H9 (cell line): ENCODE measurements at regions not wholly inside any gene's neighbourhood (a gene's known extent, or its start where the extent isn't known, plus 50 kb on each side); places are given as distances from the start of the nearest gene placed in this dataset.

Source experiments
- DNase-seq: peaks from one replicate; pipeline ENCODE4 v3.0.0-alpha.2; 2017
- H2AFZ ChIP-seq: one replicate; pipeline ENCODE4 v1.6.1; 2013; ENCODE audit warnings: mild to moderate bottlenecking, low read length, control low read depth, moderate library complexity
- H2AK5ac ChIP-seq: 2 replicates; pipeline ENCODE4 v1.6.1; 2013; ENCODE audit warnings: low read length, control low read depth, mixed read lengths; ENCODE audit not compliant: insufficient read length
- H2BK120ac ChIP-seq: one replicate; pipeline ENCODE4 v1.6.1; 2013; ENCODE audit warnings: low read depth, mild to moderate bottlenecking, low read length, control low read depth, inconsistent platforms; ENCODE audit not compliant: poor library complexity, severe bottlenecking
- H2BK12ac ChIP-seq: 2 replicates; pipeline ENCODE4 v1.6.1; 2013; ENCODE audit warnings: low read length, control low read depth, mixed read lengths, low read depth; ENCODE audit not compliant: insufficient read length
- H2BK15ac ChIP-seq: 2 replicates; pipeline ENCODE4 v1.6.1; 2013; ENCODE audit warnings: low read depth, low read length, control low read depth
- H2BK20ac ChIP-seq: one replicate; pipeline ENCODE4 v1.6.1; 2013; ENCODE audit warnings: low read depth, mild to moderate bottlenecking, low read length, control low read depth, inconsistent platforms; ENCODE audit not compliant: poor library complexity, severe bottlenecking
- H2BK5ac ChIP-seq: 2 replicates; pipeline ENCODE4 v1.6.1; 2013; ENCODE audit warnings: low read length, control low read depth, mixed read lengths; ENCODE audit not compliant: insufficient read length
- H3K14ac ChIP-seq: 2 replicates; pipeline ENCODE4 v1.6.1; 2013; ENCODE audit warnings: low read length, control low read depth; ENCODE audit not compliant: insufficient read depth
- H3K18ac ChIP-seq: 2 replicates; pipeline ENCODE4 v1.6.1; 2013; ENCODE audit warnings: low read depth, mild to moderate bottlenecking, mixed read lengths, low read length, control low read depth; ENCODE audit not compliant: insufficient read length
- H3K23ac ChIP-seq: 2 replicates; pipeline ENCODE4 v1.6.1; 2013; ENCODE audit warnings: low read length, control low read depth, mixed read lengths, low read depth; ENCODE audit not compliant: insufficient read length
- H3K23me2 ChIP-seq: 2 replicates; pipeline ENCODE4 v1.6.1; 2013; ENCODE audit warnings: low read depth, mild to moderate bottlenecking, mixed read lengths, low read length, control low read depth; ENCODE audit not compliant: insufficient read length, poor library complexity, severe bottlenecking
- H3K27ac ChIP-seq: 2 replicates; pipeline ENCODE4 v1.5.1; 2013; ENCODE audit warnings: low read length, control low read depth, mixed read lengths, low read depth; ENCODE audit not compliant: insufficient read length
- H3K27me3 ChIP-seq: 2 replicates; pipeline ENCODE4 v1.6.1; 2013; ENCODE audit warnings: low read length, control low read depth, inconsistent platforms; ENCODE audit not compliant: insufficient read depth
- H3K4ac ChIP-seq: 2 replicates; pipeline ENCODE4 v1.6.1; 2013; ENCODE audit warnings: low read depth, mild to moderate bottlenecking, control low read depth, inconsistent platforms, low read length, moderate library complexity
- H3K4me1 ChIP-seq: 2 replicates; pipeline ENCODE4 v1.6.1; 2013; ENCODE audit warnings: low read length, control low read depth, inconsistent platforms; ENCODE audit not compliant: insufficient read depth
- H3K4me2 ChIP-seq: 2 replicates; pipeline ENCODE4 v1.6.1; 2013; ENCODE audit warnings: low read length, control low read depth, mixed read lengths; ENCODE audit not compliant: insufficient read length, insufficient read depth
- H3K56ac ChIP-seq: 2 replicates; pipeline ENCODE4 v1.6.1; 2013; ENCODE audit warnings: low read depth, mild to moderate bottlenecking, mixed read lengths, low read length, control low read depth; ENCODE audit not compliant: insufficient read length
- H3K79me1 ChIP-seq: 2 replicates; pipeline ENCODE4 v1.6.1; 2013; ENCODE audit warnings: low read depth, mild to moderate bottlenecking, moderate library complexity, low read length, control low read depth, inconsistent platforms; ENCODE audit not compliant: insufficient read depth, poor library complexity, severe bottlenecking
- H3K79me2 ChIP-seq: 2 replicates; pipeline ENCODE4 v1.6.1; 2013; ENCODE audit warnings: low read length, control low read depth, inconsistent platforms; ENCODE audit not compliant: insufficient read depth
- H3K9ac ChIP-seq: 2 replicates; pipeline ENCODE4 v1.6.1; 2013; ENCODE audit warnings: low read length, control low read depth, mixed read lengths; ENCODE audit not compliant: insufficient read length; ENCODE audit errors: extremely low read depth
- H3K9me3 ChIP-seq: one replicate; pipeline ENCODE4 v1.6.1; 2013; ENCODE audit warnings: low read depth, low read length, inconsistent platforms; ENCODE audit not compliant: control insufficient read depth
- H3T11ph ChIP-seq: one replicate; pipeline ENCODE4 v1.6.1; 2013; ENCODE audit warnings: mild to moderate bottlenecking, low read length, control low read depth, inconsistent platforms
- H4K20me1 ChIP-seq: one replicate; pipeline ENCODE4 v1.6.1; 2013; ENCODE audit not compliant: control insufficient read depth, insufficient read length, insufficient read depth
- H4K5ac ChIP-seq: 2 replicates; pipeline ENCODE4 v1.6.1; 2013; ENCODE audit warnings: low read depth, mild to moderate bottlenecking, mixed read lengths, low read length, control low read depth; ENCODE audit not compliant: insufficient read length
- H4K8ac ChIP-seq: replicated peaks from 2 replicates; pipeline ENCODE4 v1.6.1; 2013; ENCODE audit warnings: low read length, control low read depth, mixed read lengths, low read depth; ENCODE audit not compliant: insufficient read length
- H4K91ac ChIP-seq: 2 replicates; pipeline ENCODE4 v1.6.1; 2013; ENCODE audit warnings: low read depth, mild to moderate bottlenecking, moderate library complexity, mixed read lengths, low read length, control low read depth; ENCODE audit not compliant: insufficient read length
- H3K27ac Mint-ChIP-seq, 3 experiments: 2 replicates in 2 of 3; 3 replicates in 1 of 3; pipeline ENCODE4 v1.8.0; 2020 to 2021; ENCODE audit warnings: mixed read lengths in 3 of 3, mild to moderate bottlenecking in 1 of 3, moderate library complexity in 1 of 3
- H3K27me3 Mint-ChIP-seq: 2 replicates; pipeline ENCODE4 v1.8.0; 2021; ENCODE audit warnings: low read depth, mild to moderate bottlenecking, moderate library complexity, mixed read lengths
- H3K36me3 Mint-ChIP-seq, 3 experiments: 2 replicates in 2 of 3; 3 replicates in 1 of 3; pipeline ENCODE4 v1.8.0; 2020 to 2021; ENCODE audit warnings: low read depth in 3 of 3, mixed read lengths in 3 of 3; ENCODE audit not compliant: insufficient read depth in 1 of 3
- H3K4me1 Mint-ChIP-seq, 2 experiments: 2 replicates each; pipeline ENCODE4 v1.8.0; 2020; ENCODE audit warnings: mixed read lengths in 2 of 2
- H3K4me3 Mint-ChIP-seq, 2 experiments: 2 replicates in 1 of 2; 3 replicates in 1 of 2; pipeline ENCODE4 v1.8.0; 2020 to 2021; ENCODE audit warnings: mild to moderate bottlenecking in 2 of 2, mixed read lengths in 2 of 2, moderate library complexity in 1 of 2
- H3K9me3 Mint-ChIP-seq, 2 experiments: 2 replicates in 1 of 2; 3 replicates in 1 of 2; pipeline ENCODE4 v1.8.0; 2020; ENCODE audit warnings: mild to moderate bottlenecking in 2 of 2, mixed read lengths in 2 of 2, moderate library complexity in 1 of 2
- CTCF ChIP-seq: fragments of 200-600 bp; sonication (generic); conservative IDR thresholded peaks from 3 replicates; pipeline ENCODE4 v1.8.0; 2021; ENCODE audit warnings: antibody characterized with exemption, mild to moderate bottlenecking
- WGBS: extraction: QIAGEN DNeasy Blood & Tissue Kit; methylation state at CpG from one replicate; pipeline ENCODE4 v1.1.7; 2013; ENCODE audit warnings: missing lambda C conversion rate, low lambda C conversion rate, mixed read lengths; ENCODE audit not compliant: insufficient read length; ENCODE audit errors: extremely low coverage; 5-methylcytosine and 5-hydroxymethylcytosine counted together

GRCh38 chr15:98537516-98538060, 110.8 kb upstream of the IGF1R start:
- Histone ChIP-seq H4K8ac (no peak overlapping the region), H3K79me2 (no peaks in the 10 kb centered on the region), H3T11ph (no peak overlapping the region), H3K4me1 (no peaks in the 10 kb centered on the region), H4K20me1 (no peaks in the 10 kb centered on the region), H3K4me2 (no peak overlapping the region), H2BK120ac (no peak overlapping the region), H3K4ac (no peak overlapping the region), H3K18ac (no peak overlapping the region), H3K23me2 (no peaks in the 10 kb centered on the region), H2BK15ac (no peak overlapping the region), H3K14ac (no peak overlapping the region), H3K27me3 (no peaks in the 10 kb centered on the region), H3K27ac (no peak overlapping the region), H2BK5ac (no peak overlapping the region), H2BK12ac (no peak overlapping the region), H2BK20ac (no peak overlapping the region), H3K79me1 (no peaks in the 10 kb centered on the region), H2AK5ac (no peak overlapping the region), H3K9ac (no peak overlapping the region), H2AFZ (no peak overlapping the region), H4K5ac (no peak overlapping the region), H3K9me3 (no peaks in the 10 kb centered on the region), H4K91ac (no peak overlapping the region), H3K56ac (no peak overlapping the region), H3K23ac (no peak overlapping the region)
- Mint-ChIP-seq H3K27ac (no peak overlapping the region), H3K9me3 (no peaks in the 10 kb centered on the region; a peak in 1 of 5 replicates), H3K36me3 (no peaks in the 10 kb centered on the region), H3K27me3 (peaks cover 14% of the 10 kb centered on the region), H3K4me3 (no peak overlapping the region), H3K4me1 (peaks cover 0 to 4% of the 10 kb centered on the region in 2 experiments; a peak in 1 of 4 replicates)
- WGBS = no CpG with 5 or more reads among the region's 8 CpGs
- DNase-seq = no peak
- TF ChIP-seq CTCF = no peak
